ENCODE measurements at regions not wholly inside any gene's neighbourhood (a gene's known extent, or its start where the extent isn't known, plus 50 kb on each side); places are given as distances from the start of the nearest gene placed in this dataset.

GRCh38 chr1:2926447-2927055, 94.7 kb upstream of the ACTRT2 start:
- DNase-seq (ENCODE audit: unreplicated experiment) = no peak
- ChIA-PET POLR2A (no interaction called here), CTCF (no interaction called here)
- no peak for TF ChIP-seq CTCF (IDR thresholded peaks at IDR 0.05; ENCODE audit: unreplicated experiment)
- H3K9me3 Mint-ChIP-seq (ENCODE audit: unreplicated experiment) = peaks cover 10% of the 10 kb centered on the region
- H3K27ac Mint-ChIP-seq (ENCODE audit: low read depth, unreplicated experiment) = no peak overlapping the region
- H3K27me3 Mint-ChIP-seq (ENCODE audit: insufficient read depth, unreplicated experiment) = no peaks in the 10 kb centered on the region
- H3K4me3 Mint-ChIP-seq (ENCODE audit: unreplicated experiment) = no peak overlapping the region
- no peaks in the 10 kb centered on the region for H3K36me3 Mint-ChIP-seq (ENCODE audit: insufficient read depth, unreplicated experiment)
- intact Hi-C loops (cut with micrococcal nuclease) = no loop called here
- no peaks in the 10 kb centered on the region for H3K4me1 Mint-ChIP-seq (ENCODE audit: insufficient read depth, unreplicated experiment)
- no TSS peak for BruUV-seq (replicated peaks)

GRCh38 chr1:2927393-2928360, 93.6 kb upstream of the ACTRT2 start:
- POLR2A ChIA-PET = no interaction called here
- no peak for DNase-seq (ENCODE audit: unreplicated experiment)
- H3K4me3 Mint-ChIP-seq (ENCODE audit: unreplicated experiment) = no peak overlapping the region
- CTCF ChIA-PET = interaction anchor here (0.7 kb wide), 1 partner anchor 1231 kb away, joined by 4 read pairs; no protein-coding TSS in a partner anchor
- H3K27me3 Mint-ChIP-seq (ENCODE audit: insufficient read depth, unreplicated experiment) = no peaks in the 10 kb centered on the region
- no peaks in the 10 kb centered on the region for H3K36me3 Mint-ChIP-seq (ENCODE audit: insufficient read depth, unreplicated experiment)
- H3K27ac Mint-ChIP-seq (ENCODE audit: low read depth, unreplicated experiment) = no peak overlapping the region
- no peaks in the 10 kb centered on the region for H3K4me1 Mint-ChIP-seq (ENCODE audit: insufficient read depth, unreplicated experiment)
- no TSS peak for BruUV-seq (replicated peaks)
- intact Hi-C loops (cut with micrococcal nuclease) = no loop called here
- peaks cover 20% of the 10 kb centered on the region for H3K9me3 Mint-ChIP-seq (ENCODE audit: unreplicated experiment)
- TF ChIP-seq CTCF (IDR thresholded peaks at IDR 0.05; ENCODE audit: unreplicated experiment) = no peak

- DNase-seq (ENCODE audit: unreplicated experiment) = no peak
- POLR2A ChIA-PET = no interaction called here
- Mint-ChIP-seq H3K4me1 (ENCODE audit: insufficient read depth, unreplicated experiment) (no peaks in the 10 kb centered on the region), H3K9me3 (ENCODE audit: unreplicated experiment) (peaks cover 20% of the 10 kb centered on the region), H3K36me3 (ENCODE audit: insufficient read depth, unreplicated experiment) (no peaks in the 10 kb centered on the region), H3K4me3 (ENCODE audit: unreplicated experiment) (no peak overlapping the region), H3K27me3 (ENCODE audit: insufficient read depth, unreplicated experiment) (no peaks in the 10 kb centered on the region), H3K27ac (ENCODE audit: low read depth, unreplicated experiment) (no peak overlapping the region)
- CTCF ChIA-PET = interaction anchor here (0.6 to 0.7 kb wide), 2 partner anchors 11 to 25 kb away, joined by 3 read pairs; no protein-coding TSS in a partner anchor
- intact Hi-C loops (cut with micrococcal nuclease) = no loop called here
- no TSS peak for BruUV-seq (replicated peaks)
- no peak for TF ChIP-seq CTCF (IDR thresholded peaks at IDR 0.05; ENCODE audit: unreplicated experiment)
Measured at GRCh38 chr1:2928366-2929325, 92.6 kb upstream of the ACTRT2 start.

All from MCF 10A (cell line).